ENCODE measurements at regions not wholly inside any gene's neighbourhood (a gene's known extent, or its start where the extent isn't known, plus 50 kb on each side); places are given as distances from the start of the nearest gene placed in this dataset.

GRCh38 chr12:61654698-61655097, 605.5 kb upstream of the USP15 start:
- TF ChIP-seq FOXM1 (IDR thresholded peaks at IDR 0.05; ENCODE audit: borderline replicate concordance): no peak
- no peak for TF ChIP-seq SP1 (IDR thresholded peaks at IDR 0.05)
- no peak for TF ChIP-seq PKNOX1 (IDR thresholded peaks at IDR 0.05)
- no peak for TF ChIP-seq FOXA1 (IDR thresholded peaks at IDR 0.05)
- TF ChIP-seq BHLHE40 (IDR thresholded peaks at IDR 0.05; ENCODE audit: borderline replicate concordance): no peak
- no peak for TF ChIP-seq L3MBTL2 (conservative IDR thresholded peaks at IDR 0.05)
- TF ChIP-seq HDGF (IDR thresholded peaks at IDR 0.05; ENCODE audit: borderline replicate concordance): no peak
- TF ChIP-seq ZNF384 (IDR thresholded peaks at IDR 0.05): no peak
- no peak for TF ChIP-seq TARDBP (IDR thresholded peaks at IDR 0.05)
- TF ChIP-seq FOXK2 (IDR thresholded peaks at IDR 0.05): no peak
- TF ChIP-seq ELF4 (IDR thresholded peaks at IDR 0.05): no peak
- TF ChIP-seq ARNT (IDR thresholded peaks at IDR 0.05): no peak

Measured in HEK293T (cell line).